ENCODE measurements at regions not wholly inside any gene's neighbourhood (a gene's known extent, or its start where the extent isn't known, plus 50 kb on each side); places are given as distances from the start of the nearest gene placed in this dataset.

DNA sequence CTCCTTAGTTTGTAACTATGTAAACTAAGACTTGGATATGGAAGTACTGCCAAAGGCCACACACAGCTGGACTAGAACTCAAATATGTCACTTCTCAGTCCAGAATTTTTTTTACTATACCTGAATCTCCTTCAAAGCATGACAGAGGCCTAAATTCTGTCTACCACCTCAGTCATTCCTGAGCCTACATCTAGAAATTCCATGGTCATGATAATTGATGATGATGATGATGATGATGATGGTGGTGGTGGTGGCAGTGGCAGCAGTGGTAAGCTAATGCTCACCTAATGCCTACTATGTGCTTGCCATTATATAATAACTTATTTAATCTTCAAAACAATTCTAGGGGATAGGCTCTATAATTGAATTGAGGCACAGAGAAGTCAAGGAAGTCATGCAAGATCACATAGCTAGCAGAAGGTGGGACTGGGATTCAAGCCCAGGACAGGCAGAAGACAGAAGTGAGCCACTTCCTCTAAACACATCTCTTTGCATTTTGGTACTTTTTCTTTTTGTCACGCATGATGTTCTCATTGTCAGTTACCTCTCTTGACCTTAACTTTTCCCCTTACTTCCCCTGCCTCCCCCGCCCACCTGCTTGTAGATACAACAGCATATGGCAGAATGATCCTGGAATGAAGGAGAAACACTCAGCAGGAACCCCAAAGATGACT lies 539.3 kb downstream of the TNS1 start:
- TF ChIP-seq SP1 (IDR thresholded peaks at IDR 0.05) (no peak), BHLHE40 (IDR thresholded peaks at IDR 0.05; ENCODE audit: borderline replicate concordance) (no peak), TARDBP (IDR thresholded peaks at IDR 0.05) (no peak), ZNF384 (IDR thresholded peaks at IDR 0.05) (no peak), CTBP1 (IDR thresholded peaks at IDR 0.05; ENCODE audit: borderline replicate concordance) (no peak), SUZ12 (IDR thresholded peaks at IDR 0.05) (no peak), ELF4 (IDR thresholded peaks at IDR 0.05) (no peak), FOXA1 (IDR thresholded peaks at IDR 0.05) (no peak), FOXM1 (IDR thresholded peaks at IDR 0.05; ENCODE audit: borderline replicate concordance) (no peak), NFRKB (IDR thresholded peaks at IDR 0.05) (no peak), HDGF (IDR thresholded peaks at IDR 0.05; ENCODE audit: borderline replicate concordance) (no peak)

Data from HEK293T (cell line).